WTC11 (cell line): ENCODE measurements at regions not wholly inside any gene's neighbourhood (a gene's known extent, or its start where the extent isn't known, plus 50 kb on each side); places are given as distances from the start of the nearest gene placed in this dataset.

ENCODE experiments used
- ATAC-seq: fragments of 200-7000 bp; cut with Tn5 transposase; 2 replicates; pipeline ENCODE4 v1.10.0; 2021; ENCODE audit warnings: mild to moderate bottlenecking, moderate library complexity
- CTCF ChIA-PET: fragments of 300-600 bp; sonication (Branson Sonifier 250); formaldehyde crosslinking; loops from one replicate; lab custom pipeline; 2021; ENCODE audit warnings: antibody characterized with exemption; lab: Charles Lee
- POLR2A ChIA-PET: fragments of 350-600 bp; sonication (Branson Sonifier 250); formaldehyde crosslinking; loops from one replicate; lab custom pipeline; 2021; ENCODE audit warnings: antibody characterized with exemption; lab: Charles Lee
- DNase-seq: peaks from one replicate; pipeline ENCODE4 v3.0.0; 2021; ENCODE audit warnings: low spot score
- H3K27ac Mint-ChIP-seq: 2 replicates; pipeline ENCODE4 v1.8.0; 2021; ENCODE audit warnings: mixed read lengths
- H3K27me3 Mint-ChIP-seq: 2 replicates; pipeline ENCODE4 v1.8.0; 2021; ENCODE audit warnings: low read depth, mild to moderate bottlenecking, moderate library complexity, mixed read lengths
- H3K36me3 Mint-ChIP-seq: 2 replicates; pipeline ENCODE4 v1.8.0; 2021; ENCODE audit warnings: mixed read lengths
- H3K4me1 Mint-ChIP-seq: 2 replicates; pipeline ENCODE4 v1.8.0; 2022; ENCODE audit warnings: mixed read lengths
- H3K4me3 Mint-ChIP-seq: 2 replicates; pipeline ENCODE4 v1.8.0; 2021; ENCODE audit warnings: mild to moderate bottlenecking, moderate library complexity, mixed read lengths
- H3K9me3 Mint-ChIP-seq: 2 replicates; pipeline ENCODE4 v1.8.0; 2021; ENCODE audit warnings: mixed read lengths
- CBFB ChIP-seq: sonication (generic); formaldehyde crosslinking; IDR thresholded peaks from 2 replicates; pipeline ENCODE4 v1.8.1; 2022; ENCODE audit warnings: mild to moderate bottlenecking, low read depth, missing genetic modification reagents
- EMX1 ChIP-seq: fragments of 250-450 bp; sonication (Bioruptor Pico); IDR thresholded peaks from 2 replicates; pipeline ENCODE4 v1.8.0; 2021; ENCODE audit warnings: mild to moderate bottlenecking
- FOXP1 ChIP-seq: sonication (generic); formaldehyde crosslinking; IDR thresholded peaks from 2 replicates; pipeline ENCODE4 v1.8.0; 2022; ENCODE audit warnings: missing genetic modification reagents, mild to moderate bottlenecking, moderate library complexity, borderline replicate concordance
- HMGA2 ChIP-seq: fragments of 250-450 bp; sonication (Bioruptor Pico); IDR thresholded peaks from 2 replicates; pipeline ENCODE4 v1.4.0; 2021; ENCODE audit warnings: mild to moderate bottlenecking, moderate library complexity
- KAT7 ChIP-seq: sonication (generic); formaldehyde crosslinking; IDR thresholded peaks from 2 replicates; pipeline ENCODE4 v1.8.1; 2023; ENCODE audit warnings: missing genetic modification reagents, mild to moderate bottlenecking, borderline replicate concordance
- NFATC4 ChIP-seq: fragments of 250-450 bp; sonication (Bioruptor Pico); IDR thresholded peaks from 2 replicates; pipeline ENCODE4 v1.9.0; 2021; ENCODE audit warnings: mild to moderate bottlenecking
- NFYB ChIP-seq: sonication (generic); formaldehyde crosslinking; conservative IDR thresholded peaks from 2 replicates; pipeline ENCODE4 v1.8.0; 2022; ENCODE audit warnings: low read depth, missing genetic modification reagents
- NR1H2 ChIP-seq: sonication (generic); formaldehyde crosslinking; IDR thresholded peaks from 2 replicates; pipeline ENCODE4 v1.9.0; 2021; ENCODE audit warnings: mild to moderate bottlenecking, moderate library complexity, missing genetic modification reagents
- RORB ChIP-seq: fragments of 250-450 bp; sonication (Bioruptor Pico); IDR thresholded peaks from 2 replicates; pipeline ENCODE4 v1.9.0; 2021; ENCODE audit warnings: mild to moderate bottlenecking
- TP53 ChIP-seq: sonication (generic); formaldehyde crosslinking; IDR thresholded peaks from 2 replicates; pipeline ENCODE4 v1.8.1; 2023; ENCODE audit warnings: mild to moderate bottlenecking, missing genetic modification reagents
- ZNF671 ChIP-seq: fragments of 250-450 bp; sonication (Bioruptor Pico); IDR thresholded peaks from 2 replicates; pipeline ENCODE4 v1.8.0; 2021; ENCODE audit warnings: mild to moderate bottlenecking
- TF ChIP-seq, protein P1 (sequence below): sonication (generic); formaldehyde crosslinking; IDR thresholded peaks from 2 replicates; pipeline ENCODE4 v1.8.0; 2022; ENCODE audit warnings: mild to moderate bottlenecking, missing genetic modification reagents
- TF ChIP-seq, protein P2 (sequence below): sonication (generic); formaldehyde crosslinking; IDR thresholded peaks from 2 replicates; pipeline ENCODE4 v1.8.1; 2022; ENCODE audit warnings: missing genetic modification reagents, borderline replicate concordance
- TF ChIP-seq, protein P3 (sequence below): sonication (generic); formaldehyde crosslinking; IDR thresholded peaks from 2 replicates; pipeline ENCODE4 v1.8.1; 2023; ENCODE audit warnings: mild to moderate bottlenecking, moderate library complexity, missing genetic modification reagents
- TF ChIP-seq, protein P4 (sequence below): sonication (generic); formaldehyde crosslinking; conservative IDR thresholded peaks from 2 replicates; pipeline ENCODE4 v1.8.1; 2022; ENCODE audit warnings: mild to moderate bottlenecking, missing genetic modification reagents
- TF ChIP-seq, protein P5 (sequence below): sonication (generic); formaldehyde crosslinking; IDR thresholded peaks from 2 replicates; pipeline ENCODE4 v1.8.0; 2022; ENCODE audit warnings: mild to moderate bottlenecking, missing genetic modification reagents
- TF ChIP-seq, protein P6 (sequence below): fragments of 250-450 bp; sonication (Bioruptor Pico); IDR thresholded peaks from 2 replicates; pipeline ENCODE4 v2.1.2; 2022; ENCODE audit warnings: mild to moderate bottlenecking, moderate library complexity
- TF ChIP-seq, protein P7 (sequence below): sonication (generic); formaldehyde crosslinking; IDR thresholded peaks from 2 replicates; pipeline ENCODE4 v1.8.0; 2023; ENCODE audit warnings: mild to moderate bottlenecking, missing genetic modification reagents

DNA sequence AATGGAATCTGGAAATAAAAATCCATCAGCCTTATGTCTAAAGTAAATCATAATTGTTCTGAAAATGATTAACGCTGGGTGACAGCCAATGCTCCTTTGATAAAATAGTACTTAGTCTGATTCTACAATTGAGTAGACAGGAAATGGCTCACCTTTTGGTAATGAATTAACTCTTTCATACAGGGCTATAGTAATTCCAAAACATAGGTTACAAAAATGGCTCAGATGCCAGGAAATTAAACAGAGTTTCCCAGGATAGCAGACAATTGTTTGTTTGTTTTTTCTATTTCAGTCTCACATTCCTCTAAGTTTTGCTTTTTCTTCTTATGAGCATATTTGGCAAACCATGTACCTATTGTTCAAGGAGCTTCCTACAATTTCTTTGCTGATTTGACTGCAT lies 257.2 kb upstream of the EPHA7 start:
- no peak overlapping the region for H3K4me3 Mint-ChIP-seq
- DNase-seq (no peak), ATAC-seq (no peak)
- H3K4me1 Mint-ChIP-seq = no peaks in the 10 kb centered on the region
- CTCF ChIA-PET = no interaction called here
- H3K27ac Mint-ChIP-seq = no peak overlapping the region
- POLR2A ChIA-PET = no interaction called here
- no peaks in the 10 kb centered on the region for H3K27me3 Mint-ChIP-seq
- no peak for TF ChIP-seq RORB (CRISPR knock-in tag)
- TF ChIP-seq, protein P1, sequence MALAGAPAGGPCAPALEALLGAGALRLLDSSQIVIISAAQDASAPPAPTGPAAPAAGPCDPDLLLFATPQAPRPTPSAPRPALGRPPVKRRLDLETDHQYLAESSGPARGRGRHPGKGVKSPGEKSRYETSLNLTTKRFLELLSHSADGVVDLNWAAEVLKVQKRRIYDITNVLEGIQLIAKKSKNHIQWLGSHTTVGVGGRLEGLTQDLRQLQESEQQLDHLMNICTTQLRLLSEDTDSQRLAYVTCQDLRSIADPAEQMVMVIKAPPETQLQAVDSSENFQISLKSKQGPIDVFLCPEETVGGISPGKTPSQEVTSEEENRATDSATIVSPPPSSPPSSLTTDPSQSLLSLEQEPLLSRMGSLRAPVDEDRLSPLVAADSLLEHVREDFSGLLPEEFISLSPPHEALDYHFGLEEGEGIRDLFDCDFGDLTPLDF (CRISPR knock-in tag) = no peak
- TF ChIP-seq FOXP1 (CRISPR knock-in tag) = no peak
- TF ChIP-seq, protein P2, sequence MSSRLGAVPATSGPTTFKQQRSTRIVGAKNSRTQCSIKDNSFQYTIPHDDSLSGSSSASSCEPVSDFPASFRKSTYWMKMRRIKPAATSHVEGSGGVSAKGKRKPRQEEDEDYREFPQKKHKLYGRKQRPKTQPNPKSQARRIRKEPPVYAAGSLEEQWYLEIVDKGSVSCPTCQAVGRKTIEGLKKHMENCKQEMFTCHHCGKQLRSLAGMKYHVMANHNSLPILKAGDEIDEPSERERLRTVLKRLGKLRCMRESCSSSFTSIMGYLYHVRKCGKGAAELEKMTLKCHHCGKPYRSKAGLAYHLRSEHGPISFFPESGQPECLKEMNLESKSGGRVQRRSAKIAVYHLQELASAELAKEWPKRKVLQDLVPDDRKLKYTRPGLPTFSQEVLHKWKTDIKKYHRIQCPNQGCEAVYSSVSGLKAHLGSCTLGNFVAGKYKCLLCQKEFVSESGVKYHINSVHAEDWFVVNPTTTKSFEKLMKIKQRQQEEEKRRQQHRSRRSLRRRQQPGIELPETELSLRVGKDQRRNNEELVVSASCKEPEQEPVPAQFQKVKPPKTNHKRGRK = no peak
- TF ChIP-seq EMX1 (CRISPR knock-in tag) = no peak
- TF ChIP-seq, protein P3, sequence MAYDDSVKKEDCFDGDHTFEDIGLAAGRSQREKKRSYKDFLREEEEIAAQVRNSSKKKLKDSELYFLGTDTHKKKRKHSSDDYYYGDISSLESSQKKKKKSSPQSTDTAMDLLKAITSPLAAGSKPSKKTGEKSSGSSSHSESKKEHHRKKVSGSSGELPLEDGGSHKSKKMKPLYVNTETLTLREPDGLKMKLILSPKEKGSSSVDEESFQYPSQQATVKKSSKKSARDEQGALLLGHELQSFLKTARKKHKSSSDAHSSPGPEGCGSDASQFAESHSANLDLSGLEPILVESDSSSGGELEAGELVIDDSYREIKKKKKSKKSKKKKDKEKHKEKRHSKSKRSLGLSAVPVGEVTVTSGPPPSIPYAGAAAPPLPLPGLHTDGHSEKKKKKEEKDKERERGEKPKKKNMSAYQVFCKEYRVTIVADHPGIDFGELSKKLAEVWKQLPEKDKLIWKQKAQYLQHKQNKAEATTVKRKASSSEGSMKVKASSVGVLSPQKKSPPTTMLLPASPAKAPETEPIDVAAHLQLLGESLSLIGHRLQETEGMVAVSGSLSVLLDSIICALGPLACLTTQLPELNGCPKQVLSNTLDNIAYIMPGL (CRISPR knock-in tag) = no peak
- TF ChIP-seq, protein P4, sequence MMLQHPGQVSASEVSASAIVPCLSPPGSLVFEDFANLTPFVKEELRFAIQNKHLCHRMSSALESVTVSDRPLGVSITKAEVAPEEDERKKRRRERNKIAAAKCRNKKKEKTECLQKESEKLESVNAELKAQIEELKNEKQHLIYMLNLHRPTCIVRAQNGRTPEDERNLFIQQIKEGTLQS = no peak
- TF ChIP-seq TP53 = no peak
- TF ChIP-seq, protein P5, sequence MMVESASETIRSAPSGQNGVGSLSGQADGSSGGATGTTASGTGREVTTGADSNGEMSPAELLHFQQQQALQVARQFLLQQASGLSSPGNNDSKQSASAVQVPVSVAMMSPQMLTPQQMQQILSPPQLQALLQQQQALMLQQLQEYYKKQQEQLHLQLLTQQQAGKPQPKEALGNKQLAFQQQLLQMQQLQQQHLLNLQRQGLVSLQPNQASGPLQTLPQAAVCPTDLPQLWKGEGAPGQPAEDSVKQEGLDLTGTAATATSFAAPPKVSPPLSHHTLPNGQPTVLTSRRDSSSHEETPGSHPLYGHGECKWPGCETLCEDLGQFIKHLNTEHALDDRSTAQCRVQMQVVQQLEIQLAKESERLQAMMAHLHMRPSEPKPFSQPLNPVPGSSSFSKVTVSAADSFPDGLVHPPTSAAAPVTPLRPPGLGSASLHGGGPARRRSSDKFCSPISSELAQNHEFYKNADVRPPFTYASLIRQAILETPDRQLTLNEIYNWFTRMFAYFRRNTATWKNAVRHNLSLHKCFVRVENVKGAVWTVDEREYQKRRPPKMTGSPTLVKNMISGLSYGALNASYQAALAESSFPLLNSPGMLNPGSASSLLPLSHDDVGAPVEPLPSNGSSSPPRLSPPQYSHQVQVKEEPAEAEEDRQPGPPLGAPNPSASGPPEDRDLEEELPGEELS (CRISPR knock-in tag) = no peak
- no peak for TF ChIP-seq NR1H2 (CRISPR knock-in tag)
- TF ChIP-seq, protein P6, sequence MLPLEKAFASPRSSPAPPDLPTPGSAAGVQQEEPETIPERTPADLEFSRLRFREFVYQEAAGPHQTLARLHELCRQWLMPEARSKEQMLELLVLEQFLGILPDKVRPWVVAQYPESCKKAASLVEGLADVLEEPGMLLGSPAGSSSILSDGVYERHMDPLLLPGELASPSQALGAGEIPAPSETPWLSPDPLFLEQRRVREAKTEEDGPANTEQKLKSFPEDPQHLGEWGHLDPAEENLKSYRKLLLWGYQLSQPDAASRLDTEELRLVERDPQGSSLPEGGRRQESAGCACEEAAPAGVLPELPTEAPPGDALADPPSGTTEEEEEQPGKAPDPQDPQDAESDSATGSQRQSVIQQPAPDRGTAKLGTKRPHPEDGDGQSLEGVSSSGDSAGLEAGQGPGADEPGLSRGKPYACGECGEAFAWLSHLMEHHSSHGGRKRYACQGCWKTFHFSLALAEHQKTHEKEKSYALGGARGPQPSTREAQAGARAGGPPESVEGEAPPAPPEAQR (CRISPR knock-in tag) = no peak
- TF ChIP-seq CBFB (CRISPR knock-in tag) = no peak
- no peak for TF ChIP-seq NFATC4 (CRISPR knock-in tag)
- TF ChIP-seq HMGA2 (CRISPR knock-in tag) = no peak
- TF ChIP-seq, protein P7, sequence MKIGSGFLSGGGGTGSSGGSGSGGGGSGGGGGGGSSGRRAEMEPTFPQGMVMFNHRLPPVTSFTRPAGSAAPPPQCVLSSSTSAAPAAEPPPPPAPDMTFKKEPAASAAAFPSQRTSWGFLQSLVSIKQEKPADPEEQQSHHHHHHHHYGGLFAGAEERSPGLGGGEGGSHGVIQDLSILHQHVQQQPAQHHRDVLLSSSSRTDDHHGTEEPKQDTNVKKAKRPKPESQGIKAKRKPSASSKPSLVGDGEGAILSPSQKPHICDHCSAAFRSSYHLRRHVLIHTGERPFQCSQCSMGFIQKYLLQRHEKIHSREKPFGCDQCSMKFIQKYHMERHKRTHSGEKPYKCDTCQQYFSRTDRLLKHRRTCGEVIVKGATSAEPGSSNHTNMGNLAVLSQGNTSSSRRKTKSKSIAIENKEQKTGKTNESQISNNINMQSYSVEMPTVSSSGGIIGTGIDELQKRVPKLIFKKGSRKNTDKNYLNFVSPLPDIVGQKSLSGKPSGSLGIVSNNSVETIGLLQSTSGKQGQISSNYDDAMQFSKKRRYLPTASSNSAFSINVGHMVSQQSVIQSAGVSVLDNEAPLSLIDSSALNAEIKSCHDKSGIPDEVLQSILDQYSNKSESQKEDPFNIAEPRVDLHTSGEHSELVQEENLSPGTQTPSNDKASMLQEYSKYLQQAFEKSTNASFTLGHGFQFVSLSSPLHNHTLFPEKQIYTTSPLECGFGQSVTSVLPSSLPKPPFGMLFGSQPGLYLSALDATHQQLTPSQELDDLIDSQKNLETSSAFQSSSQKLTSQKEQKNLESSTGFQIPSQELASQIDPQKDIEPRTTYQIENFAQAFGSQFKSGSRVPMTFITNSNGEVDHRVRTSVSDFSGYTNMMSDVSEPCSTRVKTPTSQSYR (CRISPR knock-in tag) = no peak
- TF ChIP-seq NFYB (CRISPR knock-in tag) = no peak
- no peak for TF ChIP-seq ZNF671 (CRISPR knock-in tag)
- TF ChIP-seq KAT7 = no peak
- H3K9me3 Mint-ChIP-seq = no peaks in the 10 kb centered on the region
- no peaks in the 10 kb centered on the region for H3K36me3 Mint-ChIP-seq
